GM18907 (cell line): ENCODE measurements at regions not wholly inside any gene's neighbourhood (a gene's known extent, or its start where the extent isn't known, plus 50 kb on each side); places are given as distances from the start of the nearest gene placed in this dataset.

Experiments
- ATAC-seq: cut with Tn5 transposase; IDR thresholded peaks from one replicate; pipeline ENCODE4 v1.9.1; 2021; ENCODE audit warnings: mild to moderate bottlenecking, moderate library complexity; ENCODE audit not compliant: unreplicated experiment

DNA sequence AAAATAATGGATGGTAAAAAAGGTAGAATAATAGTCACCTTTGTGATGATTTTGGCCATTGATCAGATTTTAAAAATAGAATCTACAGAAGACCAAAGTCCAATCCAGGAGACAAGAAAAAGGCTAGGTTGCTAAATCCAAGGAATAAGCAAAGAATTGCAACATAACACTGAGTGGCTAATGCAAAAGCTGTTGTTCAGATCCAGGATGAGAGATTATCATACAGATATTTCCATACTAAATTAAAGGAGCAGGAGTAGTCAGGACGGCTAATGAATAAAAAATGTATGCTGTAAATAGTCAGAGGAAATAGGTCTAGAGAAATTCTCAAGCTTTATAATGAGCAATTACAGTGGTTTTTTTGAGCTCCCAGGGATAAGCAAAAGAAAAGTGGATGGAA is 745.9 kb upstream of the ACVR2A start:
- ATAC-seq = no peak

DNA sequence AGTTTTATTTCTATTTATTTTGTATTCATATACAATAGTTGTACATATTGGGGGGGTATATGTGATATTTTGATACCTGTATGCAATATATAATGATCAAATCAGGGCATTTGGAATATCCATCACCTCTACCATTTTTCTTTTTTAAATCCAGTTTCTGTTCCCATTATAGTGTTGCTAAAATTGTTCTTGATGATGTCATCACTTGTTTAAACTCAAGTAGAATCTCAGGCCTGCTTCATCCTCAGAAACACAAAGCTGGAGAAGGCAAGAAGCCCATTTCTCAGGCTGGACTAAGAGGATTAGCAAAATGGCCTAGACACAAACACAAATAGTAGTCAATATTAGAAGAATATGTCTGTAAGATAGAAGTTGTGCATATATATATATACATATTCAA is 747.1 kb upstream of the ACVR2A start:
- ATAC-seq = no peak

- ATAC-seq = no peak
Observed at GRCh38 chr2:147096671-147097070, 748.2 kb upstream of the ACVR2A start.

DNA sequence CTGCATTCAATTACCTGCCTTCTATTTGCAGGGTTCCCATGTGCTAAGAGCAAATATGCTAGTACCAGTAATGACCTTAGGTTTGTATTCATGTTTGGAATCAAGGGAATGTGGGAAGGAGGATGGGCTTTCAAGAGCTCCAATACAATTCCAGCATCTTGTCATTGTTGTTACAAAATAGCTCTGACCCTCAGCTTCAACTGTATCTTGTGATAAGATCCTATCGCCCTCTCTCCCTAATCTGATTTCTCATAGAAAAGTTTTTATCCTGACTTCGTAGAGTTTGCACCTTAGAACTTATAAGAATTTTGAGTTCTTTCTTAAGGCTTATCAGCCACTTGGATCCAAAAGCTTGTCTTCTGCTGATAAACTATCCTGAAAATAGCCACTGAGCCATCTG is 749.5 kb upstream of the ACVR2A start:
- ATAC-seq = no peak

DNA sequence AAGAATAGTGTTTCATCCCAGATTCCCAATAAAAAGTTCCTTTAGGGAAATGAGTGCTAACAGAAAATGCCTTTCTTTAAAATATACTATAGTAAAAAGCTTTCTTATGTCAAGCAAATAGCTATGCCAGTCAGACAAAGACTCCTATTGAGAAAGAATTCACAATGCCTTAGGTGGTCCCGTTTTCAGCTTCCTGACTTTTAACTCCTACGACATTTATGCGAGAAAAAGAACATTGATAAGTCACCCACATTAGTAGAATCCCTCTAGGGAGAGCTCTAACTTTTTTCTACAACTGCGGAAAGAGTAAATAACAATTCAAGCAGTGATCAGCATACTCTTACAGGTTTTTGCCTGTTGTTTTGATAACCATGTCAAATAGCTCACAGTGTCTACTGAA is 750.8 kb upstream of the ACVR2A start:
- no peak for ATAC-seq

DNA sequence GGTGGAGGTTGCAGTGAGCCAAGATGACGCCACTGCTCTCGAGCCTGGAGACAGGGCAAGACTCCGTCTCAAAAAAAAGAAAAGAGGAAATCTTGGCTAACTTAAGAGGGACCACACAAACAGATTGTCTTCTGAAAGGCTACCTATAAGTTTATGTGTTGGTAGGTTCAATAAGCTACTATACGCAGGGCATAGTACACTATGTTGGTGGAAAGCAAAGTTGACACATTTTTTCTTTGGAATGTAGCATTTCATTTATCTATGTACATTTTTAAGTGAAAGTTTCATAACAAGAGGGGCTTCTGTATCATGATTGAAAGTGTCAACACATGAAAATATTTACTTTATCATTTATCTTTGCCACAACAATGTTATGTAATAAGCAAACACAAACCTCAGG is 752.6 kb upstream of the ACVR2A start:
- ATAC-seq = no peak

GRCh38 chr2:147091448-147091847 is 753.4 kb upstream of the ACVR2A start:
- ATAC-seq = no peak

GRCh38 chr2:147088871-147089270 is 756.0 kb upstream of the ACVR2A start:
- ATAC-seq = no peak

DNA sequence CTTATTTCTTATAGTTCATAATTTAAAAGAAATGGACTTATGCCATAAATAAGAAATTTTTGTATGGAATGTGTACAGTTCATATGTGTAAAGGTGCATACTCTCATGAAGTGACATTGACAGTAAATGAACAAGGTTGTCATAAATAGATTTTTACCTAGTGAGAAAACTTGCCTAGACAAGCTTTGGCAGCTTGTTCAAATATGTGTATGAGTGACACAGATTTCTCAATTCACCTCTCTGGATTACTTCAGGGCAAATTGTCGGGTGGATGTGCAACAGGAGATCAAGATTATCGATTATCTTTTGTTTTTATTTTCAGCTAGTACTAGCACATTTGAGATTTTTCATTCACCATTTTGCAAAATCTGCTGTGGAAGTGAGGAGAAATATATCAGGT is 758.1 kb upstream of the ACVR2A start:
- no peak for ATAC-seq

- ATAC-seq = no peak
Observed at GRCh38 chr2:147083664-147084063, 761.2 kb upstream of the ACVR2A start.

DNA sequence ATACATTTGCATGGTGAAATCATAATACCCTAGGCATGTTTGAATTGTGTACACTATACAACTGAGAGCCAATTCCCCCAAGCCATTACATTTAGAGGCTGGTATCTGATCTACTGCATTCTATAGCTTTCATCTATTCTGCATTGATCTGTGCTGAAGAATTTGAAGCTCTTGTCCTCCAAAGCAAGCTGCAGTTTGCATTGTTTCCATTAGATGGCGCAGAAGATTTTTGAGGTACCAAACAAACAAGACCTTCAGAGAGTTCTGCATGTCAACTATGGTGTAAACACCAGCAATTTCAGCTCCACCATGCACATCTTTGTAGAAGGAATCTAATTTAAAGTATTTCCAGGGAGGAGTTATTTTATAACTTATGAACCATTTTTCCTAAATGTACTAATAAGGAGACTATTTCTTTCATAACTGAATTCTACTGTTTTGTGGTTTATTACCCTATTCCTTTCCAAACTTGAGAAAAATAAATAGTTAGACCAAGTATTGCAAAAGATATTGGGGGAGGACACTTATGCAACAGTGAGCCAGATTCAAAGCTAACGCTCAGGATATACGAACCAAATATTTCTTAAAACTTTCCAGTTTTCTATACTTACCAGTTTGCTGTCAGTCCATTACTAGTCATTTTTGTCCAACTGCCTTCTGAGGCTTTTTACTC is 761.8 kb upstream of the ACVR2A start:
- peak; percentile 91 for ATAC-seq

GRCh38 chr2:147081831-147082230 is 763.0 kb upstream of the ACVR2A start:
- no peak for ATAC-seq

- ATAC-seq = no peak
Observed at GRCh38 chr2:147076634-147077033, 768.2 kb upstream of the ACVR2A start.

DNA sequence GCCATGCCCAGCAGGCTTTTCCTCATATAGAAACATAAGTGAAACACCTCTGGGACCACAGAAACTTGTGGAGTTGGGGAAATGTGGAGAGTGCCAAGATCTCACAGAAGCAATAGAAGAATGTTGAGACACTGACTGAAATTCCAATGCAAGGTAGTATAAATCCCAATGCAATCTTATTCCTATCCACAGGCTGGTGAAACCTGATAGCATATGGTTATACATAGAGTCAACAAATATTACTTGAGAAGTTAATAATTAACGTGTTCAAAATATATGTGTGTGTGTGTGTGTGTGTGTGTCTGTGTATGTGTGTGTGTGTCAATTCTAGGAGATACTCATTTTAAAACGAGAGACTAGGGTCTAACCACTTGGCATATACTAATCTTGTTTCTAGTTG is 776.8 kb upstream of the ACVR2A start:
- ATAC-seq = no peak

DNA sequence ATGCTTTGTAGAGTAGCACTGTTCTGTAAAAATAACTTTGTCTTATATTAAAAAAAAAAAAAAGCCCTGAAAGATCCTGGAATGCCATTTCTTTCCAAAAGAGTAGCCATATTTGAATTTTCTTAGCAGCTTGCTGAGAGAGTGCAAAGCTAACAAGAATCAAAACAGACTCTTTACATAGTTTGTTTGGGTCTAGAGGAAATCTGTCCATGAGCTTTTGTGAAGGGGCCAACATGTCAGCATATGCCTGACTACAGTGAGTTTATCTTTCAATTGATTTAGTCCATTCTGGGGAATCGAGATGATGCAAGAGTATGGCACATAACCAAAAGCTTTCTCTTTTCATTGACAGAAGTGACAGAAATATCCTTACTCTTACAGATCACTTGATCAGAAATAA is 777.7 kb upstream of the ACVR2A start:
- no peak for ATAC-seq

DNA sequence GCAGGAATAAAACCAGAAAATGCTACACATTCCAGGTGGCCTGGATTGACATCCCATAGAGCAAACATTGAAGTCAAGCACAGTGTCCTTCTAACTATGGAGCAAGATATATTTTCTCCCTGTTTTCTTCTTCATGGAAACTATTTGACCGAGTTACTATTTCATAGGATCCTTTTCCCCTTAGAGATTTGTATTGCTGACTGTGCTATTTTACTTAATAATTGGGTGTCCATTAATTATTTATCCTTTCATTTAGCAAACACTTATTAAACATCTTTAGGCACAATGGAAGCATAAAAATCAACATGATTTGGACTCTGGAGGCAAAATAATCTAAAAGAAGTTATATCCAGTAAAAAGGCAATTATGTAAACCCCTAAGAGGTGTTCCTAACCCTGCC is 782.8 kb upstream of the ACVR2A start:
- no peak for ATAC-seq

GRCh38 chr2:147061269-147061668 is 783.6 kb upstream of the ACVR2A start:
- no peak for ATAC-seq

DNA sequence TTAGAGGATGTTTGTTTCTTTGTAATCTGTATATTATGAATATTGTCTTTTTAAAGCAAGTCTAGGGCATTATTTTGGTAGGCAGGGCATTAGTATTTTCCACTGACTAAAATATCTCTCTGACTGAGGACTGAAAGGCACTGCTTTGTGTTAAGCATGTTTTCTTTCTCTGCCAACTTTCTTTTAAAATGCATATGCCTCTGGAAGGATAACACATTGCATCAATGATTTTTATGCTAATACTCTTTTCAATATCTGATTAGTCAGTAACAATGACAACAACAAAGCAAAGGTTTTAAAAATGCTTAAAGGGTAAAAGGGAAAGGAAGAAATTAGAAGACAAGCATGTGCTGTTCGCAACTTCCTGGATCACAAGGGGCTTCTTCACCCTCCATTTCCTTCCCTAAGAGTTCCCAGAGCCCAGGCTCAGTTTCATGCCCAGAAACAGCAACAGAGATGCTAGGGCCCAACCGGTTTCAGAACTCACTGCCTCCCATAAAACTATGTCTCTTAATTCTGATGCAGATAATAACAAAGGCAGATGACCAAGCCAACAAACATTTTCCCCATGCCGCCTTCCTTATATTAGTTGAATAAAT is 786.8 kb upstream of the ACVR2A start:
- no peak for ATAC-seq

GRCh38 chr2:147051814-147052213 is 793.0 kb upstream of the ACVR2A start:
- no peak for ATAC-seq

DNA sequence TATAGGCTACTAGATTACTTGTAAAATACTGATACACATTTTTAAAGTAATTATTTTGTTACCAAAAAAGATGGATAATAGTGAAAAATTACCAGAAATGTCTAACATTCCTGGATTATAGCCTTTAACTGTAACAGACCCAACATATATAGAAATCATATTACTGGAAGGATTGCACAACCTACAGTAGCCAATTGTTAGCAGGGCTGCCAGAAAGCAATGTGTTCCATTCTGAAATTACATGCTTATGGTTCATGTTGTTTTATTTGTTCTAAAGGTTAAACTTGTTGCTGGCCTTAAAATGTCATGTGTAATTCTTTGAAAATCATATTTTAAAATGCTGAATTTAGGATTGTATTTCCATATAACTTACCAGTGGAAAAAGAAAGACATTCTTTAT is 793.6 kb upstream of the ACVR2A start:
- no peak for ATAC-seq

DNA sequence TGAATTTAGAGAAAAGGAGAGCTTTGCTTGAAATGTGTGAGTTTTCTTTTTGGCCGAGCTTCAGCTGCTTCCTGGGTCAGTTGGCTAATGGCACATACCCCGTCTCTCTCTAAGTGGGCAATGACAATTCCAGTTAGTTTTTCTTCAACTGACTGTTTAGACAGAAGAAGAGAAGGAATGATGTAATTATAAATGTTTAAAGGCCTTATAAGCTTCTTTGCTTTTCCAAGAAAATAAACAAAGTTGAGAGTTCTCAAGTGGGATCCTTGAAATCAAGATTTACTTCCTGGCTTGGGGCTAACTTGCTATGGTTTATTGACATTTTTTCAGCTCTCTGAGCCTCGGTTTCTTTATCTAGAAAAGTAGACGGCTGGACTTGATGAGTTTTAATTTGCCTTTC is 794.9 kb upstream of the ACVR2A start:
- ATAC-seq = no peak

DNA sequence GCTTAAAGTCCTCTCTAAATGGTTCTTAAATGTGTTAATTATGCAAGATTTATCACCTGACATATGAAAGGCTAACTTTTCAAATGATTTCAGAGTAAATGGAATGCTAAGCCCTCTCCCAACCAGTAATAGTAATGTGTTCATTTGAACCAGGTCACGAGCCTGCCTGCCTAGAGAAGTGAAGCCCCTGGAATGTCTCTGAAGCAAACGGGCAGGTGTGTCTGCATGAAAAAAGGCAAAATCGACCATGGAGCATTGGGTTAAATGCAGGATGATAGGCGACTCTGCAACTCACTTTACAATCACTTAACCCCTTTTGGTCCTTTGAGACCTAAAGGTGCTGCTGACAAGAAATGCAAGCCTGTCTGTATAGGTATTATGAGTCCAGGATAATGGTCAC is 798.4 kb upstream of the ACVR2A start:
- ATAC-seq = no peak

- peak; percentile 74 for ATAC-seq
Observed at GRCh38 chr2:147045113-147045512, 799.7 kb upstream of the ACVR2A start.
